Neuronal stem cell (in vitro differentiated cells): ENCODE measurements at regions not wholly inside any gene's neighbourhood (a gene's known extent, or its start where the extent isn't known, plus 50 kb on each side); places are given as distances from the start of the nearest gene placed in this dataset.
"Not testable (repeated sequence)": the region's sequence is repeated elsewhere in the genome, so short reads cannot be mapped to it uniquely, and the experiment has no call there.

Experiments used
- DNase-seq: peaks from one replicate; pipeline ENCODE4 v3.0.0-alpha.2; 2013; ENCODE audit warnings: low spot score
- H2AFZ ChIP-seq: one replicate; pipeline ENCODE4 v1.6.1; 2013; ENCODE audit warnings: mild to moderate bottlenecking, low read length, inconsistent platforms
- H2AK5ac ChIP-seq: 2 replicates; pipeline ENCODE4 v1.6.1; 2013; ENCODE audit warnings: low read depth, mild to moderate bottlenecking, inconsistent platforms, low read length, moderate library complexity, mixed read lengths
- H2BK120ac ChIP-seq: 2 replicates; pipeline ENCODE4 v1.6.1; 2013; ENCODE audit warnings: low read depth, mild to moderate bottlenecking, inconsistent platforms, low read length, moderate library complexity, mixed read lengths
- H2BK12ac ChIP-seq: one replicate; pipeline ENCODE4 v1.6.1; 2013; ENCODE audit warnings: low read length, inconsistent platforms
- H2BK15ac ChIP-seq: 2 replicates; pipeline ENCODE4 v1.6.1; 2013; ENCODE audit warnings: mild to moderate bottlenecking, low read length, inconsistent platforms, mixed read lengths
- H2BK5ac ChIP-seq: one replicate; pipeline ENCODE4 v1.6.1; 2013; ENCODE audit warnings: inconsistent platforms, mild to moderate bottlenecking, low read length, moderate library complexity
- H3K14ac ChIP-seq: one replicate; pipeline ENCODE4 v1.6.1; 2013; ENCODE audit warnings: low read length, inconsistent platforms
- H3K18ac ChIP-seq: 2 replicates; pipeline ENCODE4 v1.6.1; 2013; ENCODE audit warnings: low read length, inconsistent platforms
- H3K23ac ChIP-seq: 2 replicates; pipeline ENCODE4 v1.6.1; 2013; ENCODE audit warnings: low read depth, mild to moderate bottlenecking, mixed read lengths, low read length, inconsistent platforms; ENCODE audit not compliant: poor library complexity
- H3K27ac ChIP-seq: replicated peaks from 3 replicates; pipeline ENCODE4 v1.5.1; 2013; ENCODE audit warnings: low read length, inconsistent platforms
- H3K27me3 ChIP-seq, 3 experiments: 2 replicates each; pipeline ENCODE4 v1.6.1; 2013; ENCODE audit warnings: low read length in 3 of 3, mild to moderate bottlenecking in 2 of 3, inconsistent platforms in 1 of 3, low read depth in 1 of 3, mixed read lengths in 1 of 3, moderate library complexity in 1 of 3; ENCODE audit not compliant: control insufficient read depth in 3 of 3, insufficient read depth in 3 of 3
- H3K36me3 ChIP-seq, 2 donors: replicated peaks in 1 of 2; 2 replicates each; pipeline ENCODE4 v1.6.1; 2013; ENCODE audit warnings: low read length in 2 of 2; ENCODE audit not compliant: control insufficient read depth in 2 of 2, insufficient read depth in 2 of 2
- H3K4ac ChIP-seq: 2 replicates; pipeline ENCODE4 v1.6.1; 2013; ENCODE audit warnings: inconsistent platforms, mild to moderate bottlenecking, low read length, moderate library complexity
- H3K4me1 ChIP-seq, 2 donors: 1 replicate in 1 of 2; 2 replicates in 1 of 2; pipeline ENCODE4 v1.6.1; 2013; ENCODE audit warnings: low read length in 2 of 2, low read depth in 1 of 2; ENCODE audit not compliant: control insufficient read depth in 2 of 2, insufficient read depth in 1 of 2
- H3K4me2 ChIP-seq: one replicate; pipeline ENCODE4 v1.6.1; 2013; ENCODE audit warnings: mild to moderate bottlenecking, low read length, inconsistent platforms; ENCODE audit not compliant: insufficient read depth, poor library complexity, severe bottlenecking
- H3K4me3 ChIP-seq, 2 donors: 2 replicates each; pipeline ENCODE4 v1.5.1; 2013; ENCODE audit warnings: low read length in 2 of 2, mild to moderate bottlenecking in 2 of 2, inconsistent platforms in 1 of 2, moderate library complexity in 1 of 2
- H3K79me1 ChIP-seq: one replicate; pipeline ENCODE4 v1.6.1; 2013; ENCODE audit warnings: low read depth, mild to moderate bottlenecking, inconsistent platforms, low read length, moderate library complexity
- H3K9ac ChIP-seq: one replicate; pipeline ENCODE4 v1.6.1; 2013; ENCODE audit warnings: mild to moderate bottlenecking, low read depth, low read length, inconsistent platforms; ENCODE audit not compliant: poor library complexity
- H3K9me3 ChIP-seq, 2 donors: replicated peaks in 1 of 2; 2 replicates each; pipeline versions ENCODE3 to v1.6.1; 2013; ENCODE audit warnings: low read length in 2 of 2, mild to moderate bottlenecking in 2 of 2, inconsistent platforms in 1 of 2, low read depth in 1 of 2, mixed read lengths in 1 of 2, moderate library complexity in 1 of 2; ENCODE audit not compliant: control insufficient read depth in 2 of 2, insufficient read depth in 1 of 2
- H4K8ac ChIP-seq: one replicate; pipeline ENCODE4 v1.6.1; 2013; ENCODE audit warnings: low read depth, mild to moderate bottlenecking, inconsistent platforms, low read length, moderate library complexity
- H4K91ac ChIP-seq: one replicate; pipeline ENCODE4 v1.6.1; 2013; ENCODE audit warnings: low read length, low read depth, mild to moderate bottlenecking, inconsistent platforms; ENCODE audit not compliant: poor library complexity
- WGBS, 2 donors: extraction: QIAGEN DNeasy Blood & Tissue Kit; methylation state at CpG; one replicate each; pipeline ENCODE4 v1.1.7; 2013; ENCODE audit warnings: missing lambda C conversion rate in 2 of 2, mixed read lengths in 1 of 2; ENCODE audit not compliant: insufficient read length in 2 of 2, insufficient replicate concordance in 1 of 2; ENCODE audit errors: extremely low coverage in 2 of 2; 5-methylcytosine and 5-hydroxymethylcytosine counted together

- H3K4me2 ChIP-seq, DNase-seq, H3K79me1 ChIP-seq, H2BK15ac ChIP-seq, H2BK120ac ChIP-seq, H3K9me3 ChIP-seq, H3K18ac ChIP-seq, H3K23ac ChIP-seq, H2AK5ac ChIP-seq, H3K27ac ChIP-seq, H4K91ac ChIP-seq, H2BK5ac ChIP-seq, H2AFZ ChIP-seq, H3K14ac ChIP-seq, H2BK12ac ChIP-seq, H4K8ac ChIP-seq, H3K36me3 ChIP-seq, H3K4me1 ChIP-seq, H3K4ac ChIP-seq, H3K4me3 ChIP-seq, H3K9ac ChIP-seq: not testable (repeated sequence)
- no CpG with 5 or more reads among the region's 19 CpGs for WGBS, 2 donors
- H3K27me3 ChIP-seq, result peaks cover 0 to 88% (median 10%) of the 10 kb centered on the region in 3 experiments
Measured at GRCh38 chr19:41516292-41517171, 59.4 kb upstream of the CEACAM21 start.

GRCh38 chr19:41518141-41518540, 57.8 kb upstream of the CEACAM21 start:
- no peak for DNase-seq
- Histone ChIP-seq H2BK15ac (no peak overlapping the region), H3K23ac (no peak overlapping the region), H2BK12ac (no peak overlapping the region), H3K4me3 (no peak overlapping the region), H3K27ac (no peak overlapping the region), H4K8ac (no peak overlapping the region), H3K4ac (no peak overlapping the region), H2AK5ac (no peak overlapping the region), H3K36me3 (no peaks in the 10 kb centered on the region), H2AFZ (no peak overlapping the region), H3K14ac (no peak overlapping the region), H3K18ac (no peak overlapping the region), H3K79me1 (no peaks in the 10 kb centered on the region), H2BK5ac (no peak overlapping the region), H4K91ac (no peak overlapping the region), H3K9me3 (peaks cover 0 to 7% of the 10 kb centered on the region in 2 donors), H3K27me3 (peaks cover 0 to 84% (median 25%) of the 10 kb centered on the region in 3 experiments), H3K9ac (no peak overlapping the region), H3K4me1 (no peaks in the 10 kb centered on the region), H3K4me2 (no peak overlapping the region), H2BK120ac (no peak overlapping the region)
- WGBS, 2 donors, result no CpG with 5 or more reads among the region's 3 CpGs

GRCh38 chr19:41521138-41521930, 54.6 kb upstream of the CEACAM21 start:
- not testable (repeated sequence) for H3K9me3 ChIP-seq, H2BK5ac ChIP-seq, H2AK5ac ChIP-seq, H3K36me3 ChIP-seq, H3K4ac ChIP-seq, H3K79me1 ChIP-seq, H3K9ac ChIP-seq, H2BK120ac ChIP-seq, H4K91ac ChIP-seq, H3K27ac ChIP-seq, H3K23ac ChIP-seq, H4K8ac ChIP-seq, H3K14ac ChIP-seq, H3K18ac ChIP-seq, DNase-seq, H2BK15ac ChIP-seq, H3K4me1 ChIP-seq, H2BK12ac ChIP-seq, H3K4me3 ChIP-seq
- Histone ChIP-seq H3K27me3 (peaks cover 0 to 76% (median 30%) of the 10 kb centered on the region in 3 experiments), H2AFZ (peak overlapping the region; percentile 45), H3K4me2 (peak overlapping the region; percentile 55)
- WGBS, 2 donors, result no CpG with 5 or more reads among the region's 18 CpGs
